ENCODE measurements at regions not wholly inside any gene's neighbourhood (a gene's known extent, or its start where the extent isn't known, plus 50 kb on each side); places are given as distances from the start of the nearest gene placed in this dataset.
"Not testable (repeated sequence)": the region's sequence is repeated elsewhere in the genome, so short reads cannot be mapped to it uniquely, and the experiment has no call there.

GRCh38 chr7:97928844-97929243, 56.6 kb upstream of the ASNS start:
- TF ChIP-seq POLR2AphosphoS5, POLR2A (IDR thresholded peaks at IDR 0.05): not testable (repeated sequence)
- TF ChIP-seq, protein P1, sequence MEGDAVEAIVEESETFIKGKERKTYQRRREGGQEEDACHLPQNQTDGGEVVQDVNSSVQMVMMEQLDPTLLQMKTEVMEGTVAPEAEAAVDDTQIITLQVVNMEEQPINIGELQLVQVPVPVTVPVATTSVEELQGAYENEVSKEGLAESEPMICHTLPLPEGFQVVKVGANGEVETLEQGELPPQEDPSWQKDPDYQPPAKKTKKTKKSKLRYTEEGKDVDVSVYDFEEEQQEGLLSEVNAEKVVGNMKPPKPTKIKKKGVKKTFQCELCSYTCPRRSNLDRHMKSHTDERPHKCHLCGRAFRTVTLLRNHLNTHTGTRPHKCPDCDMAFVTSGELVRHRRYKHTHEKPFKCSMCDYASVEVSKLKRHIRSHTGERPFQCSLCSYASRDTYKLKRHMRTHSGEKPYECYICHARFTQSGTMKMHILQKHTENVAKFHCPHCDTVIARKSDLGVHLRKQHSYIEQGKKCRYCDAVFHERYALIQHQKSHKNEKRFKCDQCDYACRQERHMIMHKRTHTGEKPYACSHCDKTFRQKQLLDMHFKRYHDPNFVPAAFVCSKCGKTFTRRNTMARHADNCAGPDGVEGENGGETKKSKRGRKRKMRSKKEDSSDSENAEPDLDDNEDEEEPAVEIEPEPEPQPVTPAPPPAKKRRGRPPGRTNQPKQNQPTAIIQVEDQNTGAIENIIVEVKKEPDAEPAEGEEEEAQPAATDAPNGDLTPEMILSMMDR (IDR thresholded peaks at IDR 0.05) = not testable (repeated sequence)
